ENCODE measurements at regions not wholly inside any gene's neighbourhood (a gene's known extent, or its start where the extent isn't known, plus 50 kb on each side); places are given as distances from the start of the nearest gene placed in this dataset.

GRCh38 chr20:12773936-12774335 lies 234.8 kb upstream of the SPTLC3 start:
- WGBS (ENCODE audit: insufficient coverage, low coverage, missing lambda C conversion rate): 0% methylated on average over 2 of the region's 2 CpGs
- ChIA-PET POLR2A (no interaction called here), CTCF (ENCODE audit: low intra/inter-chr PET ratio) (no interaction called here)
- ATAC-seq: no peak
- no peaks in the 10 kb centered on the region for H3K36me3 ChIP-seq (ENCODE audit: control insufficient read depth, insufficient read depth, low read length)
- H3K27ac ChIP-seq (ENCODE audit: extremely low read depth, low read depth, low read length): no peak overlapping the region
- no peak overlapping the region for H2AFZ ChIP-seq (ENCODE audit: low read depth, low read length)
- no peak overlapping the region for H3K4me3 ChIP-seq
- intact Hi-C loops (cut with micrococcal nuclease) (no loop called here), in situ Hi-C loops (cut with MboI) (no loop called here)
- FAIRE-seq: no peak
- H4K20me1 ChIP-seq (replicated peaks; ENCODE audit: control insufficient read depth, insufficient read depth, low read length): no peaks in the 10 kb centered on the region
- no peaks in the 10 kb centered on the region for H3K79me2 ChIP-seq (ENCODE audit: control insufficient read depth, insufficient read depth, low read length)
- H3K4me1 ChIP-seq (replicated peaks in 1 of 2; ENCODE audit: control insufficient read depth in 2 of 2, insufficient read depth in 2 of 2, low read length in 2 of 2): no peaks in the 10 kb centered on the region
- no TSS peak for BruUV-seq (replicated peaks)
- no peaks in the 10 kb centered on the region for H3K27me3 ChIP-seq (ENCODE audit: control insufficient read depth in 2 of 2, insufficient read depth in 2 of 2, low read length in 2 of 2)
- no peak for DNase-seq (ENCODE audit: extremely low read depth in 1 of 4, low spot score in 3 of 4)
- H3K9ac ChIP-seq (ENCODE audit: insufficient read depth in 1 of 2, low read depth in 2 of 2, low read length in 2 of 2): no peak overlapping the region
- no peaks in the 10 kb centered on the region for H3K9me3 ChIP-seq (replicated peaks; ENCODE audit: control insufficient read depth, insufficient read depth, low read depth, low read length)
- TF ChIP-seq ZNF644 (tag; IDR thresholded peaks at IDR 0.05; ENCODE audit: low read depth) (no peak), PPARD (CRISPR knock-in tag; IDR thresholded peaks at IDR 0.05) (no peak), SRSF9 (IDR thresholded peaks at IDR 0.05; ENCODE audit: borderline replicate concordance, low read depth, low read length) (no peak)
- H3K4me2 ChIP-seq (ENCODE audit: insufficient read depth, low read length): no peak overlapping the region
- no peaks in the 10 kb centered on the region for H3K9me1 ChIP-seq (ENCODE audit: control insufficient read depth, insufficient read depth, low read length)

- no peaks in the 10 kb centered on the region for H3K4me1 ChIP-seq (replicated peaks in 1 of 2; ENCODE audit: control insufficient read depth in 2 of 2, insufficient read depth in 2 of 2, low read length in 2 of 2)
- H3K4me2 ChIP-seq (ENCODE audit: insufficient read depth, low read length): no peak overlapping the region
- H3K9me1 ChIP-seq (ENCODE audit: control insufficient read depth, insufficient read depth, low read length): no peaks in the 10 kb centered on the region
- H2AFZ ChIP-seq (ENCODE audit: low read depth, low read length): no peak overlapping the region
- WGBS (ENCODE audit: insufficient coverage, low coverage, missing lambda C conversion rate): 0% methylated on average over 5 of the region's 5 CpGs
- no peak overlapping the region for H3K4me3 ChIP-seq
- DNase-seq (ENCODE audit: extremely low read depth in 1 of 4, low spot score in 3 of 4) (no peak), ATAC-seq (no peak), FAIRE-seq (no peak)
- ChIA-PET CTCF (ENCODE audit: low intra/inter-chr PET ratio) (no interaction called here), POLR2A (no interaction called here)
- intact Hi-C loops (cut with micrococcal nuclease) (no loop called here), in situ Hi-C loops (cut with MboI) (no loop called here)
- H3K9me3 ChIP-seq (replicated peaks; ENCODE audit: control insufficient read depth, insufficient read depth, low read depth, low read length): no peaks in the 10 kb centered on the region
- no peak overlapping the region for H3K9ac ChIP-seq (ENCODE audit: insufficient read depth in 1 of 2, low read depth in 2 of 2, low read length in 2 of 2)
- no peaks in the 10 kb centered on the region for H3K36me3 ChIP-seq (ENCODE audit: control insufficient read depth, insufficient read depth, low read length)
- no peak overlapping the region for H3K27ac ChIP-seq (ENCODE audit: extremely low read depth, low read depth, low read length)
- BruUV-seq (replicated peaks): no TSS peak
- H3K27me3 ChIP-seq (ENCODE audit: control insufficient read depth in 2 of 2, insufficient read depth in 2 of 2, low read length in 2 of 2): no peaks in the 10 kb centered on the region
- no peaks in the 10 kb centered on the region for H3K79me2 ChIP-seq (ENCODE audit: control insufficient read depth, insufficient read depth, low read length)
- no peaks in the 10 kb centered on the region for H4K20me1 ChIP-seq (replicated peaks; ENCODE audit: control insufficient read depth, insufficient read depth, low read length)
- TF ChIP-seq PRPF4 (IDR thresholded peaks at IDR 0.05; ENCODE audit: insufficient read depth, low read depth, low read length, poor library complexity, severe bottlenecking): no peak
- TF ChIP-seq RBM22 (IDR thresholded peaks at IDR 0.05; ENCODE audit: low read depth, low read length, poor library complexity, severe bottlenecking): no peak
- TF ChIP-seq PML (IDR thresholded peaks at IDR 0.05; ENCODE audit: low read length): no peak
- no peak for TF ChIP-seq TFE3 (CRISPR knock-in tag; IDR thresholded peaks at IDR 0.05)
- TF ChIP-seq ZNF165 (CRISPR knock-in tag; IDR thresholded peaks at IDR 0.05; ENCODE audit: borderline replicate concordance): no peak
- no peak for TF ChIP-seq RB1 (IDR thresholded peaks at IDR 0.05; ENCODE audit: low read depth)
- no peak for TF ChIP-seq MYC (IDR thresholded peaks at IDR 0.05; ENCODE audit: low read depth, low read length)
- no peak for TF ChIP-seq MYC (CRISPR knock-in tag; IDR thresholded peaks at IDR 0.05; ENCODE audit: borderline replicate concordance, low read depth)
- TF ChIP-seq, protein P1, sequence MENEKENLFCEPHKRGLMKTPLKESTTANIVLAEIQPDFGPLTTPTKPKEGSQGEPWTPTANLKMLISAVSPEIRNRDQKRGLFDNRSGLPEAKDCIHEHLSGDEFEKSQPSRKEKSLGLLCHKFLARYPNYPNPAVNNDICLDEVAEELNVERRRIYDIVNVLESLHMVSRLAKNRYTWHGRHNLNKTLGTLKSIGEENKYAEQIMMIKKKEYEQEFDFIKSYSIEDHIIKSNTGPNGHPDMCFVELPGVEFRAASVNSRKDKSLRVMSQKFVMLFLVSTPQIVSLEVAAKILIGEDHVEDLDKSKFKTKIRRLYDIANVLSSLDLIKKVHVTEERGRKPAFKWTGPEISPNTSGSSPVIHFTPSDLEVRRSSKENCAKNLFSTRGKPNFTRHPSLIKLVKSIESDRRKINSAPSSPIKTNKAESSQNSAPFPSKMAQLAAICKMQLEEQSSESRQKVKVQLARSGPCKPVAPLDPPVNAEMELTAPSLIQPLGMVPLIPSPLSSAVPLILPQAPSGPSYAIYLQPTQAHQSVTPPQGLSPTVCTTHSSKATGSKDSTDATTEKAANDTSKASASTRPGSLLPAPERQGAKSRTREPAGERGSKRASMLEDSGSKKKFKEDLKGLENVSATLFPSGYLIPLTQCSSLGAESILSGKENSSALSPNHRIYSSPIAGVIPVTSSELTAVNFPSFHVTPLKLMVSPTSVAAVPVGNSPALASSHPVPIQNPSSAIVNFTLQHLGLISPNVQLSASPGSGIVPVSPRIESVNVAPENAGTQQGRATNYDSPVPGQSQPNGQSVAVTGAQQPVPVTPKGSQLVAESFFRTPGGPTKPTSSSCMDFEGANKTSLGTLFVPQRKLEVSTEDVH (IDR thresholded peaks at IDR 0.05; ENCODE audit: low read depth, partially characterized antibody): no peak
- no peak for TF ChIP-seq ZNF57 (CRISPR knock-in tag; IDR thresholded peaks at IDR 0.05)
These were observed 233.7 kb upstream of the SPTLC3 start for GRCh38 chr20:12775041-12775440.
